ENCODE measurements at regions not wholly inside any gene's neighbourhood (a gene's known extent, or its start where the extent isn't known, plus 50 kb on each side); places are given as distances from the start of the nearest gene placed in this dataset.

DNA sequence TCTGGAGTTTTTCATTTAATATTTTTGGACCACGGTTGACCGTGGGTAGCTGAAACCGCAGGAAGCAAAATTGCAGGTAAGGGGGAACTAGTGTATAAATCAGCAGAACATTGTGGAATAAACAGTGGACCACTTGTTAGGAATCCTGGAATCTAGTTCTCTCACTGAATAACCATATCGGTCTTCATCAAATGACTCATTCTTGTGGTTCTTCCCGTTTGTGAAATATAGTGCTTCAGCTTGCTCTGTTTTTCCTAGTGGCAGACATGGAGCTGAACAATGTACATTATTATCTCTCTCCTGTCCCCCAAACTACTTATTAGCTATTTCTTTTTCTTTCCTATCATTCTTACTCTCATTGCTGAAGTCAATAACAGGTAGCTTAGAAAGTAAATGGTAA lies 61.9 kb downstream of the HSPA13 start:
- no peak for DNase-seq (ENCODE audit: extremely low spot score, unreplicated experiment)
- TF ChIP-seq CTCF (conservative IDR thresholded peaks at IDR 0.05): no peak
- Mint-ChIP-seq H3K27ac (no peak overlapping the region), H3K36me3 (no peaks in the 10 kb centered on the region), H3K27me3 (peaks cover 3% of the 10 kb centered on the region), H3K9me3 (no peaks in the 10 kb centered on the region), H3K4me3 (no peak overlapping the region), H3K4me1 (ENCODE audit: unreplicated experiment) (no peaks in the 10 kb centered on the region)

DNA sequence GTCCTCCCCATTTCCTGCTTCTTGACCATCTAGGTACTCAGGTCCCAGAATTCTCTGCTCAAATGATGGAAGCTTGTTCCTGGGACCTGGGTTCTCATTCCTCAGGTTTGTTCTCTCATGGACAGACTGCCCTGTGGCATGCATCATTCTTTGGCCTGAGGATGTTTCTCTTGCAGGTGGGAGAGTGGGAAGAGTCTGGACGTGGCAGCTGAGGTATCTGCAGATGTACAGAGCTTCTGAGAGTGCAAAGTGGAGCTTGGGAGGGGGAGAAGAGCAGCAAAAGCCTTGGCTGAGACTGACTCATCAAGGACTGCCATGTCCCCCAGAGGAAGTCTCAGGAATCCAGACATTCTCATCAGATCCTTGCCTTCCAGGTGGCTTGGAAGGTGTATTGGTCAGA lies 63.1 kb downstream of the HSPA13 start:
- Mint-ChIP-seq H3K4me3 (no peak overlapping the region), H3K27ac (no peak overlapping the region)

GRCh38 chr21:14318578-14318977 lies 64.4 kb downstream of the HSPA13 start:
- no peak for TF ChIP-seq CTCF (conservative IDR thresholded peaks at IDR 0.05)
- Mint-ChIP-seq H3K4me1 (ENCODE audit: unreplicated experiment) (no peaks in the 10 kb centered on the region), H3K27ac (no peak overlapping the region), H3K36me3 (no peaks in the 10 kb centered on the region), H3K9me3 (no peaks in the 10 kb centered on the region), H3K4me3 (no peak overlapping the region), H3K27me3 (peaks cover 3% of the 10 kb centered on the region)
- DNase-seq (ENCODE audit: extremely low spot score, unreplicated experiment): no peak

More for the DNA sequence above, 63.1 kb downstream of the HSPA13 start:
- Mint-ChIP-seq H3K9me3 (no peaks in the 10 kb centered on the region), H3K36me3 (no peaks in the 10 kb centered on the region), H3K4me1 (ENCODE audit: unreplicated experiment) (no peaks in the 10 kb centered on the region), H3K27me3 (peaks cover 3% of the 10 kb centered on the region)
- no peak for DNase-seq (ENCODE audit: extremely low spot score, unreplicated experiment)
- TF ChIP-seq CTCF (conservative IDR thresholded peaks at IDR 0.05): no peak

GRCh38 chr21:14317507-14317906 lies 65.4 kb downstream of the HSPA13 start:
- Mint-ChIP-seq H3K27me3 (peaks cover 3% of the 10 kb centered on the region), H3K4me1 (ENCODE audit: unreplicated experiment) (no peaks in the 10 kb centered on the region), H3K27ac (no peak overlapping the region), H3K4me3 (no peak overlapping the region), H3K9me3 (no peaks in the 10 kb centered on the region), H3K36me3 (no peaks in the 10 kb centered on the region)
- no peak for TF ChIP-seq CTCF (conservative IDR thresholded peaks at IDR 0.05)
- no peak for DNase-seq (ENCODE audit: extremely low spot score, unreplicated experiment)

DNA sequence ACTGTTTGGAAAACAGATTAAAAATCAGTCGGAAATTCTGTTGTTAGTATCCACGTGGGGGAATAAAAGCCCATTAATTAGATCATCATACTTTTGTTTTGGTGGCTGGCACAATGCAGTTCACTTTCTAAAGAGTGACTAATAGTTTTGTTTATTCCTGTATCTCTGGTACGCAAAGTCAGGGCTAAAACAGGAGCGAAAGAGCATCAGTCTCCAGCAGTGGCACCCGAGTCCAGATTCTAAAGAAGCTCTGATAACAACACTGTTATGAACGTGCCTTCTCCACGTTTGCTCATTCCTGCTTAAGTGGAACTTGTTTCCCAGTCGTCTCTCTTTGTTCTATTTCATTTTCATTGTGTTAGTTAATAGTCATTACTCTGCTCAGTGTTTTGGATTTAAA lies 69.6 kb downstream of the HSPA13 start:
- no peaks in the 10 kb centered on the region for H3K36me3 Mint-ChIP-seq
- H3K4me1 Mint-ChIP-seq (ENCODE audit: unreplicated experiment): no peaks in the 10 kb centered on the region
- H3K27ac Mint-ChIP-seq: no peak overlapping the region
- H3K27me3 Mint-ChIP-seq: no peaks in the 10 kb centered on the region
- no peak for TF ChIP-seq CTCF (conservative IDR thresholded peaks at IDR 0.05)
- H3K9me3 Mint-ChIP-seq: no peaks in the 10 kb centered on the region
- DNase-seq (ENCODE audit: extremely low spot score, unreplicated experiment): no peak
- no peak overlapping the region for H3K4me3 Mint-ChIP-seq

- DNase-seq (ENCODE audit: extremely low spot score, unreplicated experiment): no peak
- Mint-ChIP-seq H3K27ac (no peak overlapping the region), H3K9me3 (no peaks in the 10 kb centered on the region), H3K36me3 (no peaks in the 10 kb centered on the region), H3K4me3 (no peak overlapping the region), H3K4me1 (ENCODE audit: unreplicated experiment) (no peaks in the 10 kb centered on the region), H3K27me3 (no peaks in the 10 kb centered on the region)
- TF ChIP-seq CTCF (conservative IDR thresholded peaks at IDR 0.05): no peak
These were observed 70.1 kb downstream of the HSPA13 start for GRCh38 chr21:14312871-14313270.

Data from type B pancreatic cell (in vitro differentiated cells).